ENCODE measurements at regions not wholly inside any gene's neighbourhood (a gene's known extent, or its start where the extent isn't known, plus 50 kb on each side); places are given as distances from the start of the nearest gene placed in this dataset.

DNA sequence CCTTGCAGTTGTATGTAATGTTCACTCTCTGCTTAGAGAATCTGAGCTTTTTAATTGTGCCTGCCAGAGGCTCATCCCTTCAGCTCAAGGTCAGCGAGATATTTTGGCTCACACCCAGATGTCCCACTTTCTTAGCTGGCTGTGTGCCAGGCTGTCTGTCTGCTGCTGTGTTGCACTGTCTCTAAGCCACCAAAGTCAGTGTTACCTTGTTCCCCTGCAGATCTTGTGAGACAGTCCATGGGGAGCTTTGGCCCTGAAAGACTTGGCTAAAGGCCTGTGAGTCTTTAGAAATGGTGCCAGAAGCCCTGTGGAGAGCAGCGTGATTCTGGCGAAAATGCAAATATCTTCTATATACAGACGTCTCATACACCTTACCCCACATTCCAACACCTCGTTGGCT, 293.7 kb downstream of the TTC6 start:
- TF ChIP-seq, protein P1, sequence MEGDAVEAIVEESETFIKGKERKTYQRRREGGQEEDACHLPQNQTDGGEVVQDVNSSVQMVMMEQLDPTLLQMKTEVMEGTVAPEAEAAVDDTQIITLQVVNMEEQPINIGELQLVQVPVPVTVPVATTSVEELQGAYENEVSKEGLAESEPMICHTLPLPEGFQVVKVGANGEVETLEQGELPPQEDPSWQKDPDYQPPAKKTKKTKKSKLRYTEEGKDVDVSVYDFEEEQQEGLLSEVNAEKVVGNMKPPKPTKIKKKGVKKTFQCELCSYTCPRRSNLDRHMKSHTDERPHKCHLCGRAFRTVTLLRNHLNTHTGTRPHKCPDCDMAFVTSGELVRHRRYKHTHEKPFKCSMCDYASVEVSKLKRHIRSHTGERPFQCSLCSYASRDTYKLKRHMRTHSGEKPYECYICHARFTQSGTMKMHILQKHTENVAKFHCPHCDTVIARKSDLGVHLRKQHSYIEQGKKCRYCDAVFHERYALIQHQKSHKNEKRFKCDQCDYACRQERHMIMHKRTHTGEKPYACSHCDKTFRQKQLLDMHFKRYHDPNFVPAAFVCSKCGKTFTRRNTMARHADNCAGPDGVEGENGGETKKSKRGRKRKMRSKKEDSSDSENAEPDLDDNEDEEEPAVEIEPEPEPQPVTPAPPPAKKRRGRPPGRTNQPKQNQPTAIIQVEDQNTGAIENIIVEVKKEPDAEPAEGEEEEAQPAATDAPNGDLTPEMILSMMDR (IDR thresholded peaks at IDR 0.05): no peak
- TF ChIP-seq POLR2A (IDR thresholded peaks at IDR 0.05): no peak
